Stimulated activated CD4-positive, alpha-beta T cell treated with anti-CD3 and anti-CD28 coated beads, Interleukin-2, amount 100 ng/mL, for 48 hours (primary cell): ENCODE measurements at regions not wholly inside any gene's neighbourhood (a gene's known extent, or its start where the extent isn't known, plus 50 kb on each side); places are given as distances from the start of the nearest gene placed in this dataset.

Experiments used
- DNase-seq, 2 donors: peaks; one replicate each; pipeline ENCODE4 v3.0.0-alpha.2; 2020

GRCh38 chr6:84459401-84459800, 232.0 kb upstream of the CEP162 start:
- no peak for DNase-seq

GRCh38 chr6:84458271-84458670, 230.8 kb upstream of the CEP162 start:
- no peak for DNase-seq

GRCh38 chr6:84457276-84457675, 229.8 kb upstream of the CEP162 start:
- no peak for DNase-seq

GRCh38 chr6:84456803-84457202, 229.4 kb upstream of the CEP162 start:
- DNase-seq = no peak

GRCh38 chr6:84455511-84456029, 228.1 kb upstream of the CEP162 start:
- DNase-seq = no peak

GRCh38 chr6:84453499-84453898, 226.1 kb upstream of the CEP162 start:
- no peak for DNase-seq

GRCh38 chr6:84450018-84450417, 222.6 kb upstream of the CEP162 start:
- no peak for DNase-seq

- DNase-seq = no peak
Observed at GRCh38 chr6:84449220-84449619, 221.8 kb upstream of the CEP162 start.

- no peak for DNase-seq
Observed at GRCh38 chr6:84448331-84448730, 220.9 kb upstream of the CEP162 start.

- DNase-seq = no peak
Observed at GRCh38 chr6:84447651-84448050, 220.2 kb upstream of the CEP162 start.

- DNase-seq = no peak
Observed at GRCh38 chr6:84445068-84445467, 217.6 kb upstream of the CEP162 start.

GRCh38 chr6:84442208-84442607, 214.8 kb upstream of the CEP162 start:
- no peak for DNase-seq

- no peak for DNase-seq
Observed at GRCh38 chr6:84441456-84441855, 214.0 kb upstream of the CEP162 start.

- no peak for DNase-seq
Observed at GRCh38 chr6:84434550-84434949, 207.1 kb upstream of the CEP162 start.

- DNase-seq = no peak
Observed at GRCh38 chr6:84432619-84433018, 205.2 kb upstream of the CEP162 start.

GRCh38 chr6:84428300-84428907, 201.0 kb upstream of the CEP162 start:
- DNase-seq = peak in 1 of 2 donors; percentile 1

- DNase-seq = no peak
Observed at GRCh38 chr6:84425971-84426705, 198.7 kb upstream of the CEP162 start.

GRCh38 chr6:84424956-84425355, 197.5 kb upstream of the CEP162 start:
- DNase-seq = no peak

- peak in 1 of 2 donors; percentile 5 for DNase-seq
Observed at GRCh38 chr6:84422380-84422968, 195.0 kb upstream of the CEP162 start.

GRCh38 chr6:84421031-84421430, 193.6 kb upstream of the CEP162 start:
- DNase-seq = no peak

- no peak for DNase-seq
Observed at GRCh38 chr6:84417260-84417659, 189.8 kb upstream of the CEP162 start.

GRCh38 chr6:84416043-84416657, 188.7 kb upstream of the CEP162 start:
- DNase-seq = no peak

GRCh38 chr6:84415517-84415916, 188.1 kb upstream of the CEP162 start:
- no peak for DNase-seq

- DNase-seq = no peak
Observed at GRCh38 chr6:84415068-84415467, 187.6 kb upstream of the CEP162 start.
